WTC11 (cell line): ENCODE measurements at regions not wholly inside any gene's neighbourhood (a gene's known extent, or its start where the extent isn't known, plus 50 kb on each side); places are given as distances from the start of the nearest gene placed in this dataset.

Experiments
- ATAC-seq: fragments of 200-7000 bp; cut with Tn5 transposase; 2 replicates; pipeline ENCODE4 v1.10.0; 2021; ENCODE audit warnings: mild to moderate bottlenecking, moderate library complexity
- CTCF ChIA-PET: fragments of 300-600 bp; sonication (Branson Sonifier 250); formaldehyde crosslinking; loops from one replicate; lab custom pipeline; 2021; ENCODE audit warnings: antibody characterized with exemption; lab: Charles Lee
- POLR2A ChIA-PET: fragments of 350-600 bp; sonication (Branson Sonifier 250); formaldehyde crosslinking; loops from one replicate; lab custom pipeline; 2021; ENCODE audit warnings: antibody characterized with exemption; lab: Charles Lee
- DNase-seq: peaks from one replicate; pipeline ENCODE4 v3.0.0; 2021; ENCODE audit warnings: low spot score
- H3K27ac Mint-ChIP-seq: 2 replicates; pipeline ENCODE4 v1.8.0; 2021; ENCODE audit warnings: mixed read lengths
- H3K27me3 Mint-ChIP-seq: 2 replicates; pipeline ENCODE4 v1.8.0; 2021; ENCODE audit warnings: low read depth, mild to moderate bottlenecking, moderate library complexity, mixed read lengths
- H3K36me3 Mint-ChIP-seq: 2 replicates; pipeline ENCODE4 v1.8.0; 2021; ENCODE audit warnings: mixed read lengths
- H3K4me1 Mint-ChIP-seq: 2 replicates; pipeline ENCODE4 v1.8.0; 2022; ENCODE audit warnings: mixed read lengths
- H3K4me3 Mint-ChIP-seq: 2 replicates; pipeline ENCODE4 v1.8.0; 2021; ENCODE audit warnings: mild to moderate bottlenecking, moderate library complexity, mixed read lengths
- H3K9me3 Mint-ChIP-seq: 2 replicates; pipeline ENCODE4 v1.8.0; 2021; ENCODE audit warnings: mixed read lengths
- CREM ChIP-seq: sonication (generic); formaldehyde crosslinking; IDR thresholded peaks from 2 replicates; pipeline ENCODE4 v1.8.1; 2022; ENCODE audit warnings: mild to moderate bottlenecking, missing genetic modification reagents, moderate library complexity
- E2F1 ChIP-seq: sonication (generic); formaldehyde crosslinking; IDR thresholded peaks from 2 replicates; pipeline ENCODE4 v1.8.0; 2022; ENCODE audit warnings: mild to moderate bottlenecking, missing genetic modification reagents
- EMX1 ChIP-seq: fragments of 250-450 bp; sonication (Bioruptor Pico); IDR thresholded peaks from 2 replicates; pipeline ENCODE4 v1.8.0; 2021; ENCODE audit warnings: mild to moderate bottlenecking
- ETV6 ChIP-seq: sonication (generic); formaldehyde crosslinking; IDR thresholded peaks from 2 replicates; pipeline ENCODE4 v1.8.1; 2022; ENCODE audit warnings: mild to moderate bottlenecking, missing genetic modification reagents
- FOXK1 ChIP-seq: sonication (generic); formaldehyde crosslinking; IDR thresholded peaks from 2 replicates; pipeline ENCODE4 v1.8.0; 2022; ENCODE audit warnings: mild to moderate bottlenecking, moderate library complexity, missing genetic modification reagents
- JAZF1 ChIP-seq: fragments of 250-450 bp; sonication (Bioruptor Pico); IDR thresholded peaks from 2 replicates; pipeline ENCODE4 v1.9.0; 2021; ENCODE audit warnings: moderate library complexity, mild to moderate bottlenecking, inconsistent platforms
- MYBL2 ChIP-seq: sonication (generic); formaldehyde crosslinking; IDR thresholded peaks from 2 replicates; pipeline ENCODE4 v1.8.1; 2023; ENCODE audit warnings: mild to moderate bottlenecking, moderate library complexity, missing genetic modification reagents
- NR1H2 ChIP-seq: sonication (generic); formaldehyde crosslinking; IDR thresholded peaks from 2 replicates; pipeline ENCODE4 v1.9.0; 2021; ENCODE audit warnings: mild to moderate bottlenecking, moderate library complexity, missing genetic modification reagents
- PREB ChIP-seq: sonication (generic); formaldehyde crosslinking; IDR thresholded peaks from 2 replicates; pipeline ENCODE4 v1.8.1; 2022; ENCODE audit warnings: mild to moderate bottlenecking, missing genetic modification reagents, moderate library complexity, borderline replicate concordance
- PRRX2 ChIP-seq: fragments of 250-450 bp; sonication (Bioruptor Pico); IDR thresholded peaks from 2 replicates; pipeline ENCODE4 v1.8.0; 2021; ENCODE audit warnings: mild to moderate bottlenecking
- USF2 ChIP-seq: sonication (generic); formaldehyde crosslinking; IDR thresholded peaks from 2 replicates; pipeline ENCODE4 v1.8.1; 2023; ENCODE audit warnings: mild to moderate bottlenecking, missing genetic modification reagents, moderate library complexity
- ZNF263 ChIP-seq: sonication (generic); formaldehyde crosslinking; IDR thresholded peaks from 2 replicates; pipeline ENCODE4 v1.8.1; 2022; ENCODE audit warnings: low read depth, mild to moderate bottlenecking, moderate library complexity, missing genetic modification reagents
- ZNF423 ChIP-seq: fragments of 250-450 bp; sonication (Bioruptor Pico); IDR thresholded peaks from 2 replicates; pipeline ENCODE4 v2.1.2; 2022; ENCODE audit warnings: mild to moderate bottlenecking, moderate library complexity
- ZNF512 ChIP-seq: sonication (generic); formaldehyde crosslinking; IDR thresholded peaks from 2 replicates; pipeline ENCODE4 v1.8.1; 2022; ENCODE audit warnings: missing genetic modification reagents, borderline replicate concordance
- TF ChIP-seq, protein P1 (sequence below): fragments of 250-450 bp; sonication (Bioruptor Pico); IDR thresholded peaks from 2 replicates; pipeline ENCODE4 v1.9.0; 2021; ENCODE audit warnings: mild to moderate bottlenecking, borderline replicate concordance
- TF ChIP-seq, protein P2 (sequence below): sonication (generic); formaldehyde crosslinking; IDR thresholded peaks from 2 replicates; pipeline ENCODE4 v1.8.1; 2022; ENCODE audit warnings: low read depth, missing genetic modification reagents, borderline replicate concordance
- TF ChIP-seq, protein P3 (sequence below): sonication (generic); formaldehyde crosslinking; IDR thresholded peaks from 2 replicates; pipeline ENCODE4 v1.8.1; 2023; ENCODE audit warnings: mild to moderate bottlenecking, moderate library complexity, missing genetic modification reagents
- TF ChIP-seq, protein P4 (sequence below): fragments of 250-450 bp; sonication (Bioruptor Pico); IDR thresholded peaks from 2 replicates; pipeline ENCODE4 v1.9.0; 2021; ENCODE audit warnings: mild to moderate bottlenecking

- ATAC-seq, result no peak
- Mint-ChIP-seq H3K4me1 (0 out of 2 replicates have a peak, but pooled peaks cover 8% of the 10 kb centered on the region), H3K36me3 (peaks cover 5% of the 10 kb centered on the region), H3K4me3 (no peak overlapping the region), H3K27ac (no peak overlapping the region), H3K27me3 (no peaks in the 10 kb centered on the region), H3K9me3 (peaks cover 28% of the 10 kb centered on the region)
- no peak for DNase-seq
- TF ChIP-seq, protein P1, sequence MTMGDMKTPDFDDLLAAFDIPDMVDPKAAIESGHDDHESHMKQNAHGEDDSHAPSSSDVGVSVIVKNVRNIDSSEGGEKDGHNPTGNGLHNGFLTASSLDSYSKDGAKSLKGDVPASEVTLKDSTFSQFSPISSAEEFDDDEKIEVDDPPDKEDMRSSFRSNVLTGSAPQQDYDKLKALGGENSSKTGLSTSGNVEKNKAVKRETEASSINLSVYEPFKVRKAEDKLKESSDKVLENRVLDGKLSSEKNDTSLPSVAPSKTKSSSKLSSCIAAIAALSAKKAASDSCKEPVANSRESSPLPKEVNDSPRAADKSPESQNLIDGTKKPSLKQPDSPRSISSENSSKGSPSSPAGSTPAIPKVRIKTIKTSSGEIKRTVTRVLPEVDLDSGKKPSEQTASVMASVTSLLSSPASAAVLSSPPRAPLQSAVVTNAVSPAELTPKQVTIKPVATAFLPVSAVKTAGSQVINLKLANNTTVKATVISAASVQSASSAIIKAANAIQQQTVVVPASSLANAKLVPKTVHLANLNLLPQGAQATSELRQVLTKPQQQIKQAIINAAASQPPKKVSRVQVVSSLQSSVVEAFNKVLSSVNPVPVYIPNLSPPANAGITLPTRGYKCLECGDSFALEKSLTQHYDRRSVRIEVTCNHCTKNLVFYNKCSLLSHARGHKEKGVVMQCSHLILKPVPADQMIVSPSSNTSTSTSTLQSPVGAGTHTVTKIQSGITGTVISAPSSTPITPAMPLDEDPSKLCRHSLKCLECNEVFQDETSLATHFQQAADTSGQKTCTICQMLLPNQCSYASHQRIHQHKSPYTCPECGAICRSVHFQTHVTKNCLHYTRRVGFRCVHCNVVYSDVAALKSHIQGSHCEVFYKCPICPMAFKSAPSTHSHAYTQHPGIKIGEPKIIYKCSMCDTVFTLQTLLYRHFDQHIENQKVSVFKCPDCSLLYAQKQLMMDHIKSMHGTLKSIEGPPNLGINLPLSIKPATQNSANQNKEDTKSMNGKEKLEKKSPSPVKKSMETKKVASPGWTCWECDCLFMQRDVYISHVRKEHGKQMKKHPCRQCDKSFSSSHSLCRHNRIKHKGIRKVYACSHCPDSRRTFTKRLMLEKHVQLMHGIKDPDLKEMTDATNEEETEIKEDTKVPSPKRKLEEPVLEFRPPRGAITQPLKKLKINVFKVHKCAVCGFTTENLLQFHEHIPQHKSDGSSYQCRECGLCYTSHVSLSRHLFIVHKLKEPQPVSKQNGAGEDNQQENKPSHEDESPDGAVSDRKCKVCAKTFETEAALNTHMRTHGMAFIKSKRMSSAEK (CRISPR knock-in tag), result no peak
- TF ChIP-seq, protein P2, sequence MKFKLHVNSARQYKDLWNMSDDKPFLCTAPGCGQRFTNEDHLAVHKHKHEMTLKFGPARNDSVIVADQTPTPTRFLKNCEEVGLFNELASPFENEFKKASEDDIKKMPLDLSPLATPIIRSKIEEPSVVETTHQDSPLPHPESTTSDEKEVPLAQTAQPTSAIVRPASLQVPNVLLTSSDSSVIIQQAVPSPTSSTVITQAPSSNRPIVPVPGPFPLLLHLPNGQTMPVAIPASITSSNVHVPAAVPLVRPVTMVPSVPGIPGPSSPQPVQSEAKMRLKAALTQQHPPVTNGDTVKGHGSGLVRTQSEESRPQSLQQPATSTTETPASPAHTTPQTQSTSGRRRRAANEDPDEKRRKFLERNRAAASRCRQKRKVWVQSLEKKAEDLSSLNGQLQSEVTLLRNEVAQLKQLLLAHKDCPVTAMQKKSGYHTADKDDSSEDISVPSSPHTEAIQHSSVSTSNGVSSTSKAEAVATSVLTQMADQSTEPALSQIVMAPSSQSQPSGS (CRISPR knock-in tag), result no peak
- no peak for TF ChIP-seq ETV6 (CRISPR knock-in tag)
- no peak for TF ChIP-seq PREB (CRISPR knock-in tag)
- TF ChIP-seq JAZF1, result no peak
- no peak for TF ChIP-seq CREM
- no peak for TF ChIP-seq EMX1 (CRISPR knock-in tag)
- TF ChIP-seq NR1H2 (CRISPR knock-in tag), result no peak
- TF ChIP-seq, protein P3, sequence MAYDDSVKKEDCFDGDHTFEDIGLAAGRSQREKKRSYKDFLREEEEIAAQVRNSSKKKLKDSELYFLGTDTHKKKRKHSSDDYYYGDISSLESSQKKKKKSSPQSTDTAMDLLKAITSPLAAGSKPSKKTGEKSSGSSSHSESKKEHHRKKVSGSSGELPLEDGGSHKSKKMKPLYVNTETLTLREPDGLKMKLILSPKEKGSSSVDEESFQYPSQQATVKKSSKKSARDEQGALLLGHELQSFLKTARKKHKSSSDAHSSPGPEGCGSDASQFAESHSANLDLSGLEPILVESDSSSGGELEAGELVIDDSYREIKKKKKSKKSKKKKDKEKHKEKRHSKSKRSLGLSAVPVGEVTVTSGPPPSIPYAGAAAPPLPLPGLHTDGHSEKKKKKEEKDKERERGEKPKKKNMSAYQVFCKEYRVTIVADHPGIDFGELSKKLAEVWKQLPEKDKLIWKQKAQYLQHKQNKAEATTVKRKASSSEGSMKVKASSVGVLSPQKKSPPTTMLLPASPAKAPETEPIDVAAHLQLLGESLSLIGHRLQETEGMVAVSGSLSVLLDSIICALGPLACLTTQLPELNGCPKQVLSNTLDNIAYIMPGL (CRISPR knock-in tag), result no peak
- TF ChIP-seq E2F1 (CRISPR knock-in tag), result no peak
- TF ChIP-seq ZNF423 (CRISPR knock-in tag), result no peak
- TF ChIP-seq PRRX2 (CRISPR knock-in tag), result no peak
- no peak for TF ChIP-seq MYBL2
- TF ChIP-seq USF2 (CRISPR knock-in tag), result no peak
- TF ChIP-seq ZNF512 (CRISPR knock-in tag), result no peak
- TF ChIP-seq, protein P4, sequence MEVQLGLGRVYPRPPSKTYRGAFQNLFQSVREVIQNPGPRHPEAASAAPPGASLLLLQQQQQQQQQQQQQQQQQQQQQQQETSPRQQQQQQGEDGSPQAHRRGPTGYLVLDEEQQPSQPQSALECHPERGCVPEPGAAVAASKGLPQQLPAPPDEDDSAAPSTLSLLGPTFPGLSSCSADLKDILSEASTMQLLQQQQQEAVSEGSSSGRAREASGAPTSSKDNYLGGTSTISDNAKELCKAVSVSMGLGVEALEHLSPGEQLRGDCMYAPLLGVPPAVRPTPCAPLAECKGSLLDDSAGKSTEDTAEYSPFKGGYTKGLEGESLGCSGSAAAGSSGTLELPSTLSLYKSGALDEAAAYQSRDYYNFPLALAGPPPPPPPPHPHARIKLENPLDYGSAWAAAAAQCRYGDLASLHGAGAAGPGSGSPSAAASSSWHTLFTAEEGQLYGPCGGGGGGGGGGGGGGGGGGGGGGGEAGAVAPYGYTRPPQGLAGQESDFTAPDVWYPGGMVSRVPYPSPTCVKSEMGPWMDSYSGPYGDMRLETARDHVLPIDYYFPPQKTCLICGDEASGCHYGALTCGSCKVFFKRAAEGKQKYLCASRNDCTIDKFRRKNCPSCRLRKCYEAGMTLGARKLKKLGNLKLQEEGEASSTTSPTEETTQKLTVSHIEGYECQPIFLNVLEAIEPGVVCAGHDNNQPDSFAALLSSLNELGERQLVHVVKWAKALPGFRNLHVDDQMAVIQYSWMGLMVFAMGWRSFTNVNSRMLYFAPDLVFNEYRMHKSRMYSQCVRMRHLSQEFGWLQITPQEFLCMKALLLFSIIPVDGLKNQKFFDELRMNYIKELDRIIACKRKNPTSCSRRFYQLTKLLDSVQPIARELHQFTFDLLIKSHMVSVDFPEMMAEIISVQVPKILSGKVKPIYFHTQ, result no peak
- TF ChIP-seq ZNF263 (CRISPR knock-in tag), result no peak
- no peak for TF ChIP-seq FOXK1
- ChIA-PET CTCF (interaction anchor here (0.6 to 1.3 kb wide), 4 partner anchors 9 to 436 kb away, joined by 3 read pairs; no protein-coding TSS in a partner anchor), POLR2A (no interaction called here)
Observed at GRCh38 chr7:41438705-41439514, 264.0 kb downstream of the INHBA start.
